H1 (cell line): ENCODE measurements at regions not wholly inside any gene's neighbourhood (a gene's known extent, or its start where the extent isn't known, plus 50 kb on each side); places are given as distances from the start of the nearest gene placed in this dataset.

Experiments
- BCL11A ChIP-seq, 2 experiments: IDR thresholded peaks; one replicate each; pipeline ENCODE4 v1.6.1; 2011; ENCODE audit warnings: low read depth in 2 of 2, low read length in 2 of 2, mild to moderate bottlenecking in 2 of 2
- EGR1 ChIP-seq: IDR thresholded peaks from 2 replicates; pipeline ENCODE4 v1.6.1; 2011; ENCODE audit warnings: low read depth, low read length, borderline replicate concordance
- GTF2F1 ChIP-seq: IDR thresholded peaks from 2 replicates; pipeline ENCODE4 v1.6.1; 2012; ENCODE audit warnings: low read depth, low read length, improper control_type of control experiment, borderline replicate concordance
- HDAC2 ChIP-seq, 2 experiments: fragments of 300-600 bp in 1 of 2; sonication (generic) in 1 of 2; IDR thresholded peaks; 2 replicates each; pipeline ENCODE4 v1.6.1; 2011 to 2012; ENCODE audit warnings: low read depth in 2 of 2, low read length in 2 of 2, mild to moderate bottlenecking in 2 of 2, moderate library complexity in 2 of 2, borderline replicate concordance in 1 of 2, inconsistent platforms in 1 of 2
- JUND ChIP-seq: IDR thresholded peaks from 2 replicates; pipeline ENCODE4 v1.6.1; 2011; ENCODE audit warnings: mild to moderate bottlenecking, improper control_type of control experiment, low read length
- RAD21 ChIP-seq, 2 experiments: IDR thresholded peaks in 1 of 2; conservative IDR thresholded peaks in 1 of 2; 2 replicates each; pipeline ENCODE4 v1.6.1; 2011; ENCODE audit warnings: low read depth in 2 of 2, low read length in 2 of 2, improper control_type of control experiment in 1 of 2, inconsistent platforms in 1 of 2, mild to moderate bottlenecking in 1 of 2, moderate library complexity in 1 of 2
- TF ChIP-seq, protein P1 (sequence below): IDR thresholded peaks from 2 replicates; pipeline ENCODE4 v1.6.1; 2012; ENCODE audit warnings: inconsistent platforms

DNA sequence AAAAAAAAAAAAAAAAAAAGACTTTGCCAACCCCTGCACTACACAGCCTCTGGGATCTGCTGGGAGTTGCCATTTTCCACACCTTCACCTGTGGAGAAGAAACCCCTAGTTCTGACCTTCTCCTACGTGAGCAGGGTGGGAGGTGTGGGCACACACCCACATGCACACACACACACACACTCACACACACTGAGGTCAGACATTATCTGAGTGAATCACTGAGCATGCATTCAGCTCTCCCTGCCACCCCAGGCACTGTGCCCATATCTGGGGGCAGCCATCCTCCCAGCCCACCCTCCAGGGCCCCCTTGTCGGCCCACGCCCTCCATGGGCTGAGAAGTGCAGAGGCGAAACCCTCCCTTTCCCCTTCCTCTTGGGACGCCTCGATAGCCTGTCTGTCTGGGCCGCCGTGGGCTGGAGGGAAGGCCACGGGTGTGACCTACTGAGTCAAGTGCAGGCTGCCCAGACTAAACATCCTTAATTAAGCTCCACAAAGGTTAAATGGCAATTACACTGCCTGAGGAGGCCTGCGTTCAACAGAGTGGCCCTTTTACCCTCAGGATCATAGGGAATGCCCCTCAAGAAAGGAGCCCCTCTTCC is 143.8 kb downstream of the C16orf95 start (continued):
- TF ChIP-seq RAD21 (IDR thresholded peaks at IDR 0.05 in 1 of 2, conservative IDR thresholded peaks at IDR 0.05 in 1 of 2; ENCODE audit: low read depth in 2 of 2, low read length in 2 of 2): no peak
- TF ChIP-seq JUND: no peak
- TF ChIP-seq, protein P1, sequence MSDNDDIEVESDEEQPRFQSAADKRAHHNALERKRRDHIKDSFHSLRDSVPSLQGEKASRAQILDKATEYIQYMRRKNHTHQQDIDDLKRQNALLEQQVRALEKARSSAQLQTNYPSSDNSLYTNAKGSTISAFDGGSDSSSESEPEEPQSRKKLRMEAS: no peak
- TF ChIP-seq GTF2F1: no peak
- TF ChIP-seq EGR1: no peak
- TF ChIP-seq BCL11A (IDR thresholded peaks at IDR 0.05; ENCODE audit: low read depth in 2 of 2, low read length in 2 of 2): no peak
- TF ChIP-seq HDAC2 (IDR thresholded peaks at IDR 0.05; ENCODE audit: borderline replicate concordance in 1 of 2, low read depth in 2 of 2, low read length in 2 of 2): no peak
